Esophagus muscularis mucosa (tissue), 4 donors: ENCODE measurements at regions not wholly inside any gene's neighbourhood (a gene's known extent, or its start where the extent isn't known, plus 50 kb on each side); places are given as distances from the start of the nearest gene placed in this dataset.
"Not testable (repeated sequence)": the region's sequence is repeated elsewhere in the genome, so short reads cannot be mapped to it uniquely, and the experiment has no call there.

ENCODE experiments used
- DNase-seq: peaks from one replicate; pipeline ENCODE4 v3.0.0-alpha.2; 2017; ENCODE audit errors: extremely low spot score
- H3K27ac ChIP-seq, 4 donors: fragments of 200-600 bp; sonication (generic); replicated peaks in 1 of 4; 1 replicate in 3 of 4; 2 replicates in 1 of 4; pipeline ENCODE4 v1.5.1; 2016 to 2019; ENCODE audit warnings: mild to moderate bottlenecking in 1 of 4
- H3K27me3 ChIP-seq, 4 donors: fragments of 200-600 bp; sonication (generic); one replicate each; pipeline versions ENCODE4 v1.5.1 to v1.6.0; 2016 to 2019
- H3K36me3 ChIP-seq, 4 donors: fragments of 200-600 bp; sonication (generic); one replicate each; pipeline ENCODE4 v1.5.1; 2016 to 2019
- H3K4me1 ChIP-seq, 4 donors: fragments of 200-600 bp; sonication (generic); one replicate each; pipeline ENCODE4 v1.5.1; 2016 to 2019
- H3K4me3 ChIP-seq, 4 donors: fragments of 200-600 bp; sonication (generic); 1 replicate in 2 of 4; 2 replicates in 2 of 4; pipeline ENCODE4 v1.5.1; 2016 to 2019; ENCODE audit warnings: mild to moderate bottlenecking in 4 of 4, moderate library complexity in 1 of 4
- H3K9me3 ChIP-seq, 4 donors: fragments of 200-600 bp; sonication (generic); 1 replicate in 3 of 4; 2 replicates in 1 of 4; pipeline ENCODE4 v1.5.1; 2016 to 2019
- EP300 ChIP-seq: sonication (generic); formaldehyde crosslinking; IDR thresholded peaks from one replicate; pipeline ENCODE4 v1.6.1; 2017; ENCODE audit warnings: antibody characterized with exemption
- POLR2A ChIP-seq: fragments of 450-650 bp; IDR thresholded peaks from one replicate; pipeline ENCODE4 v1.6.1; 2017; ENCODE audit warnings: antibody characterized with exemption, moderate library complexity, mild to moderate bottlenecking, low read depth
- POLR2AphosphoS5 ChIP-seq, 2 donors: sonication (generic); formaldehyde crosslinking; IDR thresholded peaks; one replicate each; pipeline ENCODE4 v1.6.1; 2017; ENCODE audit warnings: antibody characterized with exemption in 2 of 2
- WGBS: methylation state at CpG from one replicate; pipeline ENCODE4 v1.1.5; 2018; 5-methylcytosine and 5-hydroxymethylcytosine counted together
- intact Hi-C: fragments of 100-400 bp; cut with DNase I; formaldehyde crosslinking; loops from one replicate; pipeline ENCODE4 v1.15.1; 2023
- TF ChIP-seq, protein P1 (sequence below), 3 experiments: fragments of 200-600 bp in 2 of 3; fragments of 450-650 bp in 1 of 3; sonication (generic) in 2 of 3; IDR thresholded peaks; one replicate each; pipeline ENCODE4 v1.5.1; 2017 to 2019; ENCODE audit warnings: antibody characterized with exemption in 3 of 3, mild to moderate bottlenecking in 2 of 3, moderate library complexity in 1 of 3

DNA sequence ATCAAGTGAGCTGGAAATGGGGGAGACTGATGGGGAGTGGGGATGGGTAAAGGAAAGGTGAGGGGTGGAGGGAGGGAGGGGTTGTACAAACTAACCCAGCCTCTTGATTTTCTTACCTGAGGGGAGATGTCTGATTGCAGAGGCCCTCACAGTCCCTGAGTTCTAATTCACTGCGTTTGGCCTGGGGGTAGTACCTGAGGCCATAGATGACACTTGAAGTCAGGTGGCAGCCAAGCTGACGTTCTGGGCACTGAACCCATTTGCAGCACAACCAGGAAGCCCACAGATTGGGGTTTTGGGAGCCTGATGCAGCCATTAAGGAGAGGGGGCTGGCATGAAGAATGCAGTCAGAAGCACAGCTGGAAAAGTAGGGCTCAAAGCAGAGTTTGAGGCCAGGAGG, 153.8 kb upstream of the DTNBP1 start:
- intact Hi-C loops, result no loop called here
- no CpG with 5 or more reads among the region's 2 CpGs for WGBS
- H3K27me3 ChIP-seq, result peaks cover 0 to under 1% (median 0%) of the 10 kb centered on the region in 4 donors
- no peak overlapping the region for H3K4me3 ChIP-seq
- no peaks in the 10 kb centered on the region for H3K9me3 ChIP-seq
- no peak for DNase-seq
- H3K36me3 ChIP-seq, result no peaks in the 10 kb centered on the region
- TF ChIP-seq POLR2A (no peak), POLR2AphosphoS5 (IDR thresholded peaks at IDR 0.05) (no peak), EP300 (no peak)
- TF ChIP-seq, protein P1, sequence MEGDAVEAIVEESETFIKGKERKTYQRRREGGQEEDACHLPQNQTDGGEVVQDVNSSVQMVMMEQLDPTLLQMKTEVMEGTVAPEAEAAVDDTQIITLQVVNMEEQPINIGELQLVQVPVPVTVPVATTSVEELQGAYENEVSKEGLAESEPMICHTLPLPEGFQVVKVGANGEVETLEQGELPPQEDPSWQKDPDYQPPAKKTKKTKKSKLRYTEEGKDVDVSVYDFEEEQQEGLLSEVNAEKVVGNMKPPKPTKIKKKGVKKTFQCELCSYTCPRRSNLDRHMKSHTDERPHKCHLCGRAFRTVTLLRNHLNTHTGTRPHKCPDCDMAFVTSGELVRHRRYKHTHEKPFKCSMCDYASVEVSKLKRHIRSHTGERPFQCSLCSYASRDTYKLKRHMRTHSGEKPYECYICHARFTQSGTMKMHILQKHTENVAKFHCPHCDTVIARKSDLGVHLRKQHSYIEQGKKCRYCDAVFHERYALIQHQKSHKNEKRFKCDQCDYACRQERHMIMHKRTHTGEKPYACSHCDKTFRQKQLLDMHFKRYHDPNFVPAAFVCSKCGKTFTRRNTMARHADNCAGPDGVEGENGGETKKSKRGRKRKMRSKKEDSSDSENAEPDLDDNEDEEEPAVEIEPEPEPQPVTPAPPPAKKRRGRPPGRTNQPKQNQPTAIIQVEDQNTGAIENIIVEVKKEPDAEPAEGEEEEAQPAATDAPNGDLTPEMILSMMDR (IDR thresholded peaks at IDR 0.05), result no peak
- no peaks in the 10 kb centered on the region for H3K4me1 ChIP-seq
- no peak overlapping the region for H3K27ac ChIP-seq

DNA sequence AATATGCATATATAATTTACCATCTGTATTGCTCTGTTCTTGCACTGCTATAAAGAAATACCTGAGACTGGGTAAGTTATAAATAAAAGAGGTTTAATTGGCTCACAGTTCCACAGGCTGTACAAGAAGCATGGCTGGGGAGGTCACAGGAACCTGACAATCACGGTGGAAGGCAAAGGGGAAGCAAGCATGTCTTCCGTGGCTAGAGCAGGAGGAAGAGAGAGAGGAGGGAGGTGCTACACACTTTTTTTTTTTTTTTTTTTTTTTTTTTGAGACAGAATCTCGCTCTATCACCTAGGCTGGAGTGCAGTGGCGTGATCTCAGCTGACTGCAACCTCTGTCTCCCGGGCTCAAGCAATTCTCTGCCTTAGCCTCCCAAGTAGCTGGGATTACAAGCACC, 150.9 kb upstream of the DTNBP1 start:
- 69% methylated on average over 5 of the region's 5 CpGs for WGBS
- H3K36me3 ChIP-seq, H3K9me3 ChIP-seq, DNase-seq, H3K4me3 ChIP-seq, intact Hi-C loops, H3K4me1 ChIP-seq, H3K27ac ChIP-seq, H3K27me3 ChIP-seq: not testable (repeated sequence)

DNA sequence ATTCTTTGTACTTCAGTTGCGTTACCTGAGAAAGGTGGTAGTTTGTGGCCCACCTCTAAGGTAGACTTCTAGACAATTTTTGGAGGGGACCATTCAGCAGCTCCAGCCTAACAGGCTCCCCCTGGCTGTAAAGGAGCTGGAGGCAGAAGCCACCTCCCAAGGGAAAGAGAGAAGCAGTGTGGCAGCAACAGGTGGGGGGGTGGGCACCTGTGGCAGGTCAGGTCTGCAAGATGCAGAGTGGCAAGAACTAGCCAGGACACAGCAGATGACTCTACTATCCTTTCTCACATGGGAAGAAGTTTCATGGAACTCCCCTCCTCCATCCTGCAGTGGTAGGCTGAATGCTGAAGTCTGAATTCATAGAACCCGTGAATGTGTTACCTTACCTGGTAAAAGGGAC, 148.3 kb upstream of the DTNBP1 start:
- Histone ChIP-seq H3K36me3 (no peaks in the 10 kb centered on the region), H3K27ac (no peak overlapping the region), H3K9me3 (no peaks in the 10 kb centered on the region), H3K27me3 (no peaks in the 10 kb centered on the region), H3K4me1 (no peaks in the 10 kb centered on the region), H3K4me3 (no peak overlapping the region)
- WGBS, result 94% methylated on average over 2 of the region's 2 CpGs
- intact Hi-C loops, result no loop called here
- DNase-seq, result no peak
- TF ChIP-seq, protein P1 (IDR thresholded peaks at IDR 0.05), result no peak
- TF ChIP-seq POLR2A, result no peak
- no peak for TF ChIP-seq POLR2AphosphoS5 (IDR thresholded peaks at IDR 0.05)
- TF ChIP-seq EP300, result no peak

DNA sequence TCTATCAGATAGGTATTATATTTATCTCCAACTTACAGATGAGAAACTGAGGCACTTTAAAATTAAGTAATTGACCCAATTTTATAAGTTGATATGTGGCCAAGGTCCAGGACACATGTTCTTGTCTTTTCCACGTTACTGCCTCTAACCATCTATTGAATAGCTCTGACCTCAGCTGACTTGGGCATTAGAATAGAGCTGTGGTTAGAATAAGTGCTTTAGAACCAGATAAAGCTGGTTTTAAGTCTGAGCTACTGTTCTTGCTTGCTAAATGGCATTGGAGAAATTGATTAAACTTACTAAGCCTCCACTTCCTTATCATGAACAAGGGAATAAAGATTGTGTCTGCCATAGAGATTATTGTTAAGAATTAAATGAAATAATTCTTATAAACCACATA, 147.8 kb upstream of the DTNBP1 start:
- 72% methylated on average over 1 of the region's 1 CpG for WGBS
- TF ChIP-seq POLR2AphosphoS5 (IDR thresholded peaks at IDR 0.05), result no peak
- TF ChIP-seq, protein P1 (IDR thresholded peaks at IDR 0.05), result no peak
- H3K4me3 ChIP-seq, result no peak overlapping the region
- H3K27ac ChIP-seq, result no peak overlapping the region
- no peaks in the 10 kb centered on the region for H3K36me3 ChIP-seq
- no peaks in the 10 kb centered on the region for H3K27me3 ChIP-seq
- H3K4me1 ChIP-seq, result no peaks in the 10 kb centered on the region
- DNase-seq, result no peak
- H3K9me3 ChIP-seq, result no peaks in the 10 kb centered on the region
- intact Hi-C loops, result no loop called here

DNA sequence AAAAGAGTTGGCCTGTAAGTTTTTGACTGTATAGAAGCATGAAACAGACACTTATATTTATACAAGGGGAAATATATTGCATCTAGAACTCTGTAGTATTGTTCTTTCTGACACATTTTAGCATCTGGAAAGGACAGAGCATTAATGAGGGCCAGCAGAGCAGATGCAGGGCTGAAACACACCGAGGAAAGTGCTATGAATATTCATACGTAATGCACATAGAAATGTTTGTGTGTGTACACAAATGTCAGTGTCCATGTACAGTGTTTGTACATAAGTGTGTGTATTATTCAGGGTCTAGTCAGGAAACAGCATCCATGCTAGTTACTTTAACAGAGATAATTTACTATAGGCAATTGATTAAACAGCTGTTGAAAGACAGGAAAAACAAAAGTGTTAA, 146.5 kb upstream of the DTNBP1 start:
- Histone ChIP-seq H3K27ac (no peak overlapping the region), H3K4me1 (no peaks in the 10 kb centered on the region), H3K36me3 (no peaks in the 10 kb centered on the region), H3K27me3 (no peaks in the 10 kb centered on the region), H3K4me3 (no peak overlapping the region), H3K9me3 (no peaks in the 10 kb centered on the region)
- 83% methylated on average over 2 of the region's 2 CpGs for WGBS
- TF ChIP-seq, protein P1 (IDR thresholded peaks at IDR 0.05), result no peak
- no peak for TF ChIP-seq EP300
- TF ChIP-seq POLR2A, result no peak
- no peak for TF ChIP-seq POLR2AphosphoS5 (IDR thresholded peaks at IDR 0.05)
- DNase-seq, result no peak
- intact Hi-C loops, result no loop called here
